ENCODE measurements at regions not wholly inside any gene's neighbourhood (a gene's known extent, or its start where the extent isn't known, plus 50 kb on each side); places are given as distances from the start of the nearest gene placed in this dataset.

DNA sequence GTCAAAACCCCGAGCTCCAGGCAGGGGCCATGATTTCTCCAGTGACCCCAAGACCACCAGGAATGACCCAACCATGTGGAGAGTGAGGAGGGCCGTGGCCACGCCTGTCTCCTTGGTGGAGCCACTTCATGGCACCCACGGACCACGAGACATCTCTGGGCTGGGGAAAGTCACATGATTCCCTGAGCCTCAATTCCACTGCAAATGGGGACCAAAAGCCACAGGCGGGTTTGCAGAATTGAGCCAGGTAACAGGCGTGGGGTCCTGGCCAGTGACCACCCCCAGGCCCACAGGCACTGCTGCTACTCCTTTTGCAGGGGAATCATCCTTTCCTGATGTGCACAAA lies 178.9 kb downstream of the CTTN start:
- TF ChIP-seq CTCF (IDR thresholded peaks at IDR 0.05): no peak
- TF ChIP-seq POLR2A (IDR thresholded peaks at IDR 0.05): no peak
